ENCODE measurements at regions not wholly inside any gene's neighbourhood (a gene's known extent, or its start where the extent isn't known, plus 50 kb on each side); places are given as distances from the start of the nearest gene placed in this dataset.

GRCh38 chr14:99101855-99102461 lies 170.0 kb downstream of the BCL11B start:
- peaks cover 2% of the 10 kb centered on the region for H3K9me3 ChIP-seq (ENCODE audit: control insufficient read depth, insufficient read depth, low read length)
- Mint-ChIP-seq H3K27me3 (ENCODE audit: low read depth in 2 of 2) (peaks cover 0 to 11% of the 10 kb centered on the region in 2 donors), H3K36me3 (peaks cover 9% of the 10 kb centered on the region), H3K9me3 (peaks cover 0 to 3% of the 10 kb centered on the region in 2 donors), H3K27ac (no peak overlapping the region), H3K4me1 (no peaks in the 10 kb centered on the region), H3K4me3 (no peak overlapping the region)
- intact Hi-C loops (cut with micrococcal nuclease), result no loop called here
- DNase-seq (no peak), ATAC-seq (no peak)
- H3K4me1 ChIP-seq (ENCODE audit: control insufficient read depth, insufficient read depth, low read length), result no peaks in the 10 kb centered on the region
- H3K27ac ChIP-seq (ENCODE audit: low read length), result no peak overlapping the region
- H3K36me3 ChIP-seq (ENCODE audit: control insufficient read depth, insufficient read depth, low read length), result no peaks in the 10 kb centered on the region
- no peak for TF ChIP-seq CTCF (IDR thresholded peaks at IDR 0.05)
- H3K4me3 ChIP-seq (ENCODE audit: low read length), result no peak overlapping the region
- WGBS (ENCODE audit: insufficient coverage), result 78% methylated on average over 5 of the region's 6 CpGs
- no peaks in the 10 kb centered on the region for H3K27me3 ChIP-seq (ENCODE audit: control insufficient read depth, insufficient read depth, low read length)

GRCh38 chr14:99116741-99117295 lies 155.2 kb downstream of the BCL11B start:
- Mint-ChIP-seq H3K4me3 (no peak overlapping the region), H3K9me3 (peaks cover 0 to 4% of the 10 kb centered on the region in 2 donors), H3K4me1 (peaks cover 0 to 21% of the 10 kb centered on the region in 2 donors), H3K27me3 (ENCODE audit: low read depth in 2 of 2) (peaks cover 31 to 55% of the 10 kb centered on the region in 2 donors), H3K27ac (no peak overlapping the region), H3K36me3 (no peaks in the 10 kb centered on the region)
- WGBS (ENCODE audit: insufficient coverage), result 95% methylated on average over 9 of the region's 9 CpGs
- Histone ChIP-seq H3K4me3 (ENCODE audit: low read length) (no peak overlapping the region), H3K36me3 (ENCODE audit: control insufficient read depth, insufficient read depth, low read length) (no peaks in the 10 kb centered on the region), H3K4me1 (ENCODE audit: control insufficient read depth, insufficient read depth, low read length) (no peaks in the 10 kb centered on the region), H3K9me3 (ENCODE audit: control insufficient read depth, insufficient read depth, low read length) (no peaks in the 10 kb centered on the region), H3K27ac (ENCODE audit: low read length) (no peak overlapping the region), H3K27me3 (ENCODE audit: control insufficient read depth, insufficient read depth, low read length) (peaks cover 2% of the 10 kb centered on the region)
- TF ChIP-seq CTCF (IDR thresholded peaks at IDR 0.05), result no peak
- no peak for DNase-seq
- no peak for ATAC-seq
- intact Hi-C loops (cut with micrococcal nuclease), result no loop called here

- H3K9me3 ChIP-seq (ENCODE audit: control insufficient read depth, insufficient read depth, low read length), result no peaks in the 10 kb centered on the region
- Mint-ChIP-seq H3K4me3 (no peak overlapping the region), H3K9me3 (peaks cover 0 to 4% of the 10 kb centered on the region in 2 donors), H3K27me3 (ENCODE audit: low read depth in 2 of 2) (peaks cover 31 to 55% of the 10 kb centered on the region in 2 donors), H3K4me1 (peaks cover 0 to 21% of the 10 kb centered on the region in 2 donors), H3K27ac (no peak overlapping the region), H3K36me3 (no peaks in the 10 kb centered on the region)
- H3K4me3 ChIP-seq (ENCODE audit: low read length), result no peak overlapping the region
- no peaks in the 10 kb centered on the region for H3K4me1 ChIP-seq (ENCODE audit: control insufficient read depth, insufficient read depth, low read length)
- no peak for TF ChIP-seq CTCF (IDR thresholded peaks at IDR 0.05)
- ATAC-seq (no peak), DNase-seq (no peak)
- H3K27me3 ChIP-seq (ENCODE audit: control insufficient read depth, insufficient read depth, low read length), result peaks cover 2% of the 10 kb centered on the region
- H3K27ac ChIP-seq (ENCODE audit: low read length), result no peak overlapping the region
- WGBS (ENCODE audit: insufficient coverage), result 74% methylated on average over 11 of the region's 11 CpGs
- intact Hi-C loops (cut with micrococcal nuclease), result no loop called here
- no peaks in the 10 kb centered on the region for H3K36me3 ChIP-seq (ENCODE audit: control insufficient read depth, insufficient read depth, low read length)
These were observed 154.3 kb downstream of the BCL11B start for GRCh38 chr14:99117671-99118045.
